PFSK-1 (cell line): ENCODE measurements at regions not wholly inside any gene's neighbourhood (a gene's known extent, or its start where the extent isn't known, plus 50 kb on each side); places are given as distances from the start of the nearest gene placed in this dataset.

Experiments used
- POLR2AphosphoS5 ChIP-seq: IDR thresholded peaks from 2 replicates; pipeline ENCODE4 v1.6.1; 2012; ENCODE audit warnings: low read depth, mild to moderate bottlenecking, control low read depth, low read length, moderate library complexity
- SIN3A ChIP-seq: IDR thresholded peaks from 2 replicates; pipeline ENCODE4 v1.6.1; 2012; ENCODE audit warnings: mild to moderate bottlenecking, low read length, moderate library complexity, borderline replicate concordance; ENCODE audit not compliant: insufficient read depth

GRCh38 chr10:2631557-2632205, 435.7 kb upstream of the PFKP start:
- TF ChIP-seq POLR2AphosphoS5: no peak
- no peak for TF ChIP-seq SIN3A
